HG03575 (cell line): ENCODE measurements at regions not wholly inside any gene's neighbourhood (a gene's known extent, or its start where the extent isn't known, plus 50 kb on each side); places are given as distances from the start of the nearest gene placed in this dataset.

Experiments
- ATAC-seq: cut with Tn5 transposase; IDR thresholded peaks from one replicate; pipeline ENCODE4 v1.9.1; 2021; ENCODE audit not compliant: unreplicated experiment, insufficient number of reproducible peaks, low FRiP score; ENCODE audit errors: extremely low read depth

DNA sequence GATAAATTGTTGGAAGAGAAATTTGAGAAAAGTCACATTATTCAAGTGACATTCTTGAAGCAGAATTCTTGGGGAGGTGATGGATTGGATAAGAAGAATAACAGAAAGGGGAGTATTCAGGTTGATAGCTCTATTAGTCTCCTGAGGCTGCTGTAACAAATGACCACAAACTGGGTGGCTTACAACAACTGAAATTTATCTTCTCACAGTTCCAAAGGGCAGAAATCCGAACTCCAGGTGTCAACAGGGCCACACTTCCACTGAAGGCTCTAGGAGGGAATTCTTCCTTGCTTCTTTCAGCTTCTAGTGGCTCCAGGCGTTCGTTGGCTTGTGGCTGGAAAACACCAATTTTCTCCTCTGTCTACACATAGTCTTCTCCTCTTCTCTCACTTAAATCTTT, 99.8 kb downstream of the TES start:
- no peak for ATAC-seq

DNA sequence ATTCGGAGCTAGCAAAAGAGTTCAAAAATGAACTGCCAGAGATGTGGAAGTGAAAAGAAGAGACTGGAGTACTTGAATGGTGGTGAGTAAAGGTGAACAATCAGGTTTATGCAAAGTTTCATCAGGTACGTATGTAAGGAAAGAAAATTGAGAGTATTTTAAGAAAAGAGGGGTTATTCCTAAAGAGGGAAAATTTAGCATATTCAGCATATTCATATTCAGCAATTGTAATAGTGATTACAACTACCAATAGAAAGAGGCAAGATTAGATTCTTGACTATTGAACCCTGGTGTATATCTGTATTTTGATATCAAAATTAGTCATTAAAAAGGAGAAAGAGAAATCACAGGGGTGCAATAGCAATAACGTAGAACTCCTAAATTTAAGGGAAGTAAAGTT, 100.9 kb downstream of the TES start:
- no peak for ATAC-seq

DNA sequence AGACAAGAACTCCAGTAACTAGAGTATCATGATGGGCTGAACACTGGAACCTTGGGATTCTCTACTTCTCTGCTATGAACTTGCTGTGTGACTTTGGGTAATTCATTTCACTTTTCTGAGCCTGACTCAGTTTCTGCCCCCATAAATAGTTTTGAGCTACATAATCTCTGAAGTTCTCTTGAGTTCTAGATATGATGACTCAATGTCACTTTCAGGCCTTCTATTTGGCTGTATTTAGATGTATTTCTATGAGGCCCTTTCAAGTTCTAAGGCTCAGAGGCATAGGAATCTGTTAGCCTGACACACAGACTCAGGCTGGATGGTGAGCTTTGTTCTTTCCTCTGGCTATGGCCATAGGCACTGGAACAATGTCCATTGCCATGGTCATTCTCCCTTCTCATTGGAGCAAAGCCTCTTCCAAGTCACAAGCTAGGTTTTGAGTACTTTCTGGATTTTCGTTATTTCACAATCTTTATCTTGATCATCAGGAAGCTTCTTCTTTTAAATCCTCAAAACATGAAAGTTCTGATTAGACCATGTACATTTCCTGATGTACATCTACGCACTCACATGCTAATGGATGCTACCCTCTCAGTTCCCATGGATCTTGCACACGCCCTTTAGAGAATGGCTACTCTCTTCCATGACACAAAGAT, 101.6 kb downstream of the TES start:
- ATAC-seq: no peak

DNA sequence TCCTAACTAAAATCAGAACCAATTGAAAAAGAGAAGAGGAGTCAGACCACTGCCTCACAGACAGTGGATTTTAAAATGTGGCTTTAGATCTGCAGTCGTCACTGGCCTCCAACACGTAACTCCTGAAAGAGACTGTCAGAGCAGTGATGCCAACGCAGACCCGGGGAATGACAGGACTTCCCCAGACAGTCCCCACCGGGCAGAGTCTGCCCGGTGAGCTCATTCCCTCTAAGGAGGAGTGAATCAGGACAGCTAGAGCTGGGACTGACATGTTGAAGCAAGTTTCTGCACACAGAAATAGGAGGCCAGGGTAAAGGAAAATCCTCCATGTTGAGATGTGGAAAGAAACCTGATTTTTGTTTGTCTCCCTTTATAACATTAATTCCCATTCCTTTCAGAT, 105.0 kb downstream of the TES start:
- ATAC-seq: no peak

DNA sequence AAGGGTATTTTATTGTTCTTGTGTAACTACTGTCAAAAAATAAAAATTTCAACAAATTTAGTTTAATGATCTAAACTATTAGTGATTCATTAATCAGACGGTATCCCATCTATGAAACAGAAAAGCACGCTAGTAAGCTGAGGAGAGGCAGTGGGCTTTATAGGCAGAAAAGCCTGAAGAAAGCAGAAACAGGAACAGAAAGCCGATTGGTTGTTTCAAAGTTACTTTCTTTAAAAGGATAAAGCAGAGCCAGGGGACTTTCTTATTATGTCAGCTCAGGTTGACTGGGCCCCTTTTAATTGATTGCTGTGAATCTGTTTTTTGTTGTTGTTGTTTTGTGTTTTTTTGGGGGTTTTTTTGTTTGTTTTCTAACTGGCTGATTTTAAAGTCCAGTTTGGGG, 105.5 kb downstream of the TES start:
- no peak for ATAC-seq

DNA sequence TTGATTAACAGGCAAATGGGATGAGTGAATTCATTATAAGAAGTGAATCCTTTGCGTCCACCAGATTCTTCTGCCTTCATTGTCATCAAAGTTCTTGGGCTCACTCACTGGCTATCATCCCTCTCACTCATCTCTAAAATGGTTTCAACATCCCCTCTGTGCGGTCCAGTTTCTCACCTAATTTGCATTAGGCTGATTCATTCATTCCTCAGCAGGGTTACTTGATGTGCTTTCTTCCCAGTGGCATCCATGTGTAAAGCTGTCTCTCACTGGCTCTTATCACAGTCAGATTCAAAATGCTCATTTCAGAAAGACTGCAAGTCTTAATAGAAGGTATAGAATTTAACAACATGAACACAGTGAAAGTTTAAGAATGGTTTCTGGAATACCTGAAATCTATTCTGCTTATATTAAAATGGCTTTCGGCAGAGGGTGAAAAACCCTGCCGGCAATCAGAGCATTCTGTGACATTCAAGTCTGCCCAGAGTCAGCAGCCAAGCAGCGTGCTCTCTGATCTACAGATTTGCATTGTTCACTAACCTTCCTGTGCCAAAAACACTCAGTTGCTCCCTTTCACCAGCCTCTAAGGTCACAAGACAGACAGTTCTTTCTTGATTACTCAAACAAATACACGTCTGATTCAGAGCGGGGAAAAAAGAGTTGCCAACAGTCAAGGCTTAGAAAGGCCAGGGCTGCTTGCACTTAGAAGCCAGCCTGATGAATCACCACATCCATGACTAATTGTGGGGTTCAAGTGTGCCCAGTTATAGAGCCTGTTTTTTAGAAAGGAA, 106.7 kb downstream of the TES start:
- peak; percentile 89 for ATAC-seq

DNA sequence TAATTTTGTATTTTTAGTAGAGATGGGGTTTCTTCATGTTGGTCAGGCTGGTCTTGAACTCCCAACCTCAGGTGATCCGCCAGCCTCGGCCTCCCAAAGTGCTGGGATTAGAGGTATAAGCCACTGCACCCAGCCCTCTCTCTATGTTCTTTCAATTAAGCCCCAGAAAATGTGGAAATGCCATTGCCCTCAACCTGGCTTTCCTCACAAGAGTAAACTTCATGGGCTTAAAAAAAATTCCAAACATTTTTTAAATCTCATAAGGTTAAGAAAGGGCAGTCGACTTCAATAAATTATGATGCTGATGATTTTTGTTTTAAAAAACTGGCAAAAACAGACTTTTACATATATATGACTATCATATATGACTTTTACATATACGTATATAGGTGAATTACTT, 107.6 kb downstream of the TES start:
- no peak for ATAC-seq

DNA sequence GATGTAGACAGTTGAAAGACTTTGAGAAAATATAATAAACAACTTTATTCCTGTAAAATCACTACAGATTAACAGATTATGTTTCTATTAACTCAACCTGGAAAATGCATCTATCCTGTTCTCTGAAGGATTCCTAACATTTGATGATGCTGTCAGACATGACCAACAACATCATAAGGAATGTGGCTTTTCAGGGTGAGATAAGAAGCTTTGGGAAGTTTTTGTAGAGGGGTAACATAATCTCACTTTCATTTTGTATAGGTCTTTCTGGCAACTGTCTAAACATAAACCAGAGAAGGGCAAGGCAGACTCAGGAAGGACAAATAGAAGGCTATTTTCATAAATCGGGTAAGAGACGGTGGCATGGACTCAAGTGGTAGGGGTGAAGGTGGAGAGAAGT, 112.2 kb downstream of the TES start:
- ATAC-seq: no peak

DNA sequence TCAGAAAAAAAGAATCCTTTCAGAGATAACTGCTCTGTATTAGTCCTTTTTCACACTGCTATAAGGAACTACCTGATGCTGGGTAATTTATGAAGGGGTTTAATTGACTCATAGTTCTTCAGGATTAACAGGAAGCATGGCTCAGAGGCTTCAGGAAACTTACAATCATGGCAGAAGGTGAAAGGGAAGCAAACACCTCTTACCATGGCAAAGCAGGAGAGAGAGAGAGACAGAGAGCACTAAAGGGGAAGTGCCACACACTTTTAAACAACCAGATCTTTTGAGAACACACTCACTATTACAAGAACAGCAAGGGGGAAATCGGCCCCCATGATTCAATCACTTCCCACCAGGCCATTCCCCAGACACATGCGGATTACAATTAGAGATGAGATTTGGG, 114.2 kb downstream of the TES start:
- no peak for ATAC-seq

DNA sequence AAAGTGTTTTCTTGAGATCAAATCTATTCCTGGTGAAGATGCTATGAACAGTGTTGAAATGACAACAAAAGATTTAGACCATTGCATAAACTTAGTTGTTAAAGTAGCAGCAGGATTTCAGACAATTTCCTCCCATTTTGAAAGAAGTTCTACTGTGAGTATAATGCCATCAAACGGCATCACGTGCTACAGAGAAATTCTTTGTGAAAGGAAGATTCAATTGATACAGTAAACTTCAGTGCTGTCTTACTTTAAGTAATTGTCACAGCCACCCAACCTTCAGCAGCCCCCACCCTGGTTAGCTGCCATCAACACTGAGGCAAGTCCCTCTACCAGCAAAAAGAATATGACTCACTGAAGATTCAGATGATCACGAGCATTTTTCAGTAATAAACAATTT, 115.2 kb downstream of the TES start:
- ATAC-seq: no peak

DNA sequence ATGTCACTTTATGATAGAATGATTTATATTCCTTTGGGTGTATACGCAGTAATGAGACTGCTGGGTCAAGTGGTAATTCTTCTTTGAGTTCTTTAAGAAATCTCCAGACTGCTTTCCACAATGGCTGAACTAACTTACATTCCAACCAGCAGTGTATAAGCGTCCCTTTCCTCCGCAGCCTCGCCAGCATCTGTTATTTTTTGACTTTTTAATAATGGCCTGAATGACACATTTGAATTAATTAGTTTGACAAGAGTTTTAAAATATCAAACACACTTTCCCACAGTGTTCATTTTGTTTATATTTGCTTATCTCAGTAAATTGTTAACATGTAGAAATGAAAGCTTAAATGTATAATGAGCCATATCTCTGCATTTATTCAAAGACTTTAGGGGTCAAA, 116.8 kb downstream of the TES start:
- no peak for ATAC-seq

DNA sequence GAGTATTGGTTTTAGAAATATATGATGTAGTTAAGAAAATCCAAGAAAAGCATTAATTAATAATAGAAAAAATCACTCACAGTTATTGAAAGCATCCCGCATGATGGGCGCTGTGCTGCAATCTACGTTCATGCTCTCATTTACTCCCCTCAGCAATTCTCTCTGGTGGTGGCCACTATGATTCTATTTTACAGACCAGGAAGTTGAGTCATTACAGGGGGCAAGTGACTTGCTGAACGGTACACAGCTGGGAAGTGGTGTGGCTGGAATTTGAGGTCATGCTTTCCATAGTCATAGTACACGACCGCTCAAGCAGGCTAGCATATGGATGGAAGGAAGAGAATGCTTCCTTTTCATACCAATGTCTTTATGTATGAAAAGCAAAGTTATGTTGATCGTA, 117.4 kb downstream of the TES start:
- no peak for ATAC-seq

DNA sequence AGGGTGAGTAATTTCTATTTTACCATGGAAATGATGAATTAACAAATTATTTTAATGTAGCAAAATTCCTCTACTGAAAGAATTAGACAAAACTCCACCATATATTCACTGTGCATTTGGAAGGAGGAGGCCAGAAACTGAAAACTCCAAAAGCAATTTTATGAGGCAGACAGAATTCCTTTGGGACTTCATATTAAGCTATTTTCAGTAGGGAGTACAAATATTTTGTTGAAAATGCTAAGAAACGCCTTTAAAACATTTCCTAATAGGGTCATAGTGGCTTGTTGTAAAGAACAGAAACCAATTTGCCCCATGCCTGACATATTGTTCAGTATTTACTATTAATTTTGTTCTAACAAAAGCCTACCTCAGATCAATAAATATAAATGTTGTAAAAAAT, 117.8 kb downstream of the TES start:
- ATAC-seq: no peak

DNA sequence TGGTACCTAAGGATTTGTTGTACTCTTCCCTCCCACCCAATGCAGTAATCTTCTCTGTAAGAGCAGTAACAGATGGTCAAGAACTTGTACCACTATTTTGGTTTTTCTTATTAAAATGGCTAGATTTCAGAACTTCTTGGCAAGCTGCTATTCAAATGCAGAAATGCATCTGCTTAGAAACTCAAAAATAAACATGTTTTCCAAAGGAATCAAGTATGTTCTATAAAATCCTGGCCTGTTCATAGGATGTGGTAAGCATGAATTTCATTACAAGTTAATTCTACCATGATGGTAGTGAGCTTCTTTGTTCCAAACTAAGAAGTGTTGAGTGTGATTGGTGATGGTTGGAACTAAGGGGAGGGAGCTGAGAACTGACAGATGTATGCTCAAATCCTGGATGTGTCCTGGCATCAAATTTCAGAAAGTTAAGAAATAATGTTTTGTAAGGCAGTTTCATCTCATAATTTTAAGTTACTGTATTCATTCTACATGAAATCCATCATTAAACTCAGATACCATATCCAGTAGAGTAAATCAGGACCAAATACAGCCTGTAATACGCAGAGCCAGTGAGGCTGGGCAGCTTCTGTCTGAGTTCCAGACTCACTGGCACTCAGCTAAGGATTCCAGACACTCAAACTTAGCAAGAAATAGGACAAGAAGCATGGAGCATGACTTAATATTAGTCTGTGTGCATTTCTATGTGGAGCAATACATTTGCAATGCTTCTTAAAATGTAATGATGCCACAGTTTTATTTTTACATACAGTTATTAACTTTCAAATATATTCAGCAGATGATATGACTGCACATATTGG, 119.6 kb downstream of the TES start:
- no peak for ATAC-seq

DNA sequence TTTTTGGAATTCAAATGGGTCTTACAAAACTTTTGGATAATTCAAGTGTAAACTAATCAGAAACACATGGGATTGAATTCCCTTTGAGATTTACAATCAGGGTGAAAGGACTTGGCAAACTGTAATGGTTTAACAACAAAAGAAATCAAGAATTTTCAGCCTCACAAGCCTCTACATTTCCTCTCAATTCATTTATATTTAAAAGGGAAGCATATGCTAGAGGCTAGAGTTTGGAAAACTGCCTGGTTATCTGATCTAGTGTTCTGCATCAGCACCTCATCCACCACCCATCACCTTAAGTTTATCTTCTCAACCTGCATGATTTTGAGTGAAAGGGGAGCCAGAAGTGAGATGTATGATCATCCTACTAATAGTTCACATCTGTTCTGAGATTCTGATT, 120.7 kb downstream of the TES start:
- ATAC-seq: no peak

DNA sequence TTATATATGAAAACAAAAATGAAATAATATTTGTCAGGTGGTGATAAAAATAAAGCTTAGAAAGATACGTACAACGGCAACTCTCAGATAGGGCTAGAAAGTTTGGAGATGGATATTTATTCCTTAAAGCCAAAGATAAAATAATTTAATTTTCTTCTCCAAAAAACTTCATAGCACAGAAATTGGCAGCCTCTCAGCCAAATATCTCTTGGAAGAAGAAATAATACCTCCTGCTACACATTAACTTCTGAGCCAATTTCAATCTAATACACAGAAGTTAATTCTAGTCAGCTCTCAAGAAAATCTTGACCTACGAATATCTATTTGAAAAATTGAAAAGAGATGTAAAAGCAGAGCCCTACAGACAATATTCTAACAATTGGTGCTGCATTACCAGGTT, 122.4 kb downstream of the TES start:
- no peak for ATAC-seq

DNA sequence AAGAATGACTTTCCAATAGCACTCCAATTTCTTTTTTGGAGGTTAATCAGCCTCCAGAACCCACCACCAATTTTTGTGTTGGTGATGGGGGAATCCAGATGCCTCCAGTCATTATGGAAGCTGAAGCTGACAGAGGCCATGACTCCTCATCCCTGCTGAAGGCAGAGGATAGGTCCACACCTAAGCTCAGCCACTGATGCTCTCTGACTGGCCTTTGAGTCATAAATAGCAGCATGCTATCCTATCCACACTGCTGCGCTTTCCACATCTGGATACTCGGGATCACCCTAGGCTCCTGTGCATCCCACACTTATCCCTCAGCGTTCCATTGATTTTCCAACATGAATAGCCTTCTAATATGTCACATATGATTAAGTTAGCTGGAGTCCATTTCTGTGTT, 124.2 kb downstream of the TES start:
- no peak for ATAC-seq

DNA sequence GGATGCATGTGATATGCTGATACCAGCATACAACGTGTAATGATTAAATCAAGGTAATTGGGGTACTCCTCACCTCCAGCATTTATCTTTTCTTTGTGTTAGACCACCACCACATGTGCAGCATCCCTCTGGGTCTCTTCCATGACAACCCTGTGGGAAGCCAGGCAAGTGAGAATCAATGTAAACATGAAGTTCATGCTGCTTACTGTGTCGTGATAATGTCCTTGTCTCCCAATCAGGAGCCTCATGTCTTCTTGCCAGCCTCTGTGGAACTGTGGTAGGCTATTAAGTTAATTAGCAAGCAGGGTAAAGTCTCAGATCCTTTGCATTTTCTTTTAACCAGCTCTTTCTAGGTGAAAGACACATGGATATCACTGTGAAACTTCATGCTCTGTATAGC, 126.7 kb downstream of the TES start:
- ATAC-seq: no peak

DNA sequence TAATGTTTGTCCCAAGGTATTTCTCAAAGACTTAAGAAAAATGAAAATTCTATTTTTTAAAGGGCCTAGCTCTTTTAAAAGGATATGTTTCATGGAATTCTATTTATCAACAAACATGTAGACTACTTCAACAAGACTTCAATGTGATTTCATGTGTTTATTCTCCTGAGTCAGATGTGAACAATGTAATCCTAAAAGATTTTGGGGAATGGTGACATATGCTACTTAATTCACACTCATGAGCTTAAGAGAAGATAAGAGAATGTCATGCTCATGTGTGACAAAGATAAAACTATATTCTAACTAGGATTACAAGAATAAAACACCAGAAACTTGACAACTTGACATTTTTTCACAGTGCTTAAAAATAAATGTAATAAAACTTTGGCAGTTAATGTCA, 127.5 kb downstream of the TES start:
- no peak for ATAC-seq

DNA sequence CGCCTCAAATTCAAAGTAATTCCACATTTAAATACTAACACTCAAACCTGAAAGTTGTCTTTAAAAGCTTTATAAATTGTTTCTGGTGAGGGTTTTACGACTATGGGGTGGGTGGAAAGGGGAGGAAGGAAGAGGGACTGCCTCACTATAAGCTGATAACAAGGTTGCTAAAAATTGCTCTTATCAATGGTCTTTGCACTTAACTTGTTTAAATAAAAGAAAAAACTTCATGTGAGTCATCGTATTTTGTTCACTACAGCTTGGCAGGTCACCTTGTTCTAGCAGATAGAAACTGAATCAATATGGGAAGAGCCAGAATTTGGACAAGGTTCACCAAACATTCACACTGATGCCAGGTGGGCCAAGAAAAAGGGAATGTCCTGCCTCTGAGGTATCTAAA, 129.2 kb downstream of the TES start:
- no peak for ATAC-seq
